ENCODE measurements at regions not wholly inside any gene's neighbourhood (a gene's known extent, or its start where the extent isn't known, plus 50 kb on each side); places are given as distances from the start of the nearest gene placed in this dataset.
A peak's percentile ranks its signal among the peaks of the same experiment; 100 is the strongest.

GRCh38 chr9:91146391-91147019 is 215.2 kb downstream of the AUH start:
- peak; percentile 46 for DNase-seq (ENCODE audit: low spot score)
- peak overlapping the region; percentile 81 for H3K4me3 Mint-ChIP-seq

GRCh38 chr9:91147079-91147708 is 214.5 kb downstream of the AUH start:
- Mint-ChIP-seq H3K4me3 (peak overlapping the region; percentile 81), H3K9me3 (peaks cover 40% of the 10 kb centered on the region), H3K4me1 (ENCODE audit: low read depth) (peaks cover 77% of the 10 kb centered on the region), H3K36me3 (ENCODE audit: low read depth) (peaks cover 78% of the 10 kb centered on the region), H3K27ac (peak overlapping the region; percentile 97), H3K27me3 (ENCODE audit: low read depth) (no peaks in the 10 kb centered on the region)
- DNase-seq (ENCODE audit: low spot score) = no peak

More at GRCh38 chr9:91146391-91147019, 215.2 kb downstream of the AUH start:
- peaks cover 79% of the 10 kb centered on the region for H3K36me3 Mint-ChIP-seq (ENCODE audit: low read depth)
- H3K27me3 Mint-ChIP-seq (ENCODE audit: low read depth) = no peaks in the 10 kb centered on the region
- peaks cover 44% of the 10 kb centered on the region for H3K9me3 Mint-ChIP-seq
- H3K4me1 Mint-ChIP-seq (ENCODE audit: low read depth) = peaks cover 77% of the 10 kb centered on the region
- H3K27ac Mint-ChIP-seq = peak overlapping the region; percentile 97

GRCh38 chr9:91148306-91148705 is 213.4 kb downstream of the AUH start:
- no peak for DNase-seq (ENCODE audit: low spot score)
- H3K9me3 Mint-ChIP-seq = peaks cover 49% of the 10 kb centered on the region
- H3K4me3 Mint-ChIP-seq = peak overlapping the region; percentile 81
- peak overlapping the region; percentile 97 for H3K27ac Mint-ChIP-seq
- no peaks in the 10 kb centered on the region for H3K27me3 Mint-ChIP-seq (ENCODE audit: low read depth)
- H3K4me1 Mint-ChIP-seq (ENCODE audit: low read depth) = peaks cover 84% of the 10 kb centered on the region
- H3K36me3 Mint-ChIP-seq (ENCODE audit: low read depth) = peaks cover 78% of the 10 kb centered on the region

- Mint-ChIP-seq H3K4me1 (ENCODE audit: low read depth) (peaks cover 84% of the 10 kb centered on the region), H3K9me3 (peaks cover 40% of the 10 kb centered on the region), H3K4me3 (peak overlapping the region; percentile 69), H3K36me3 (ENCODE audit: low read depth) (peaks cover 76% of the 10 kb centered on the region), H3K27me3 (ENCODE audit: low read depth) (no peaks in the 10 kb centered on the region), H3K27ac (peak overlapping the region; percentile 95)
- DNase-seq (ENCODE audit: low spot score) = no peak
These were observed 211.3 kb downstream of the AUH start for GRCh38 chr9:91150273-91150997.

- peak; percentile 76 for DNase-seq (ENCODE audit: low spot score)
- Mint-ChIP-seq H3K4me3 (peak overlapping the region; percentile 69), H3K4me1 (ENCODE audit: low read depth) (peaks cover 86% of the 10 kb centered on the region)
These were observed 210.6 kb downstream of the AUH start for GRCh38 chr9:91150998-91151717.

GRCh38 chr9:91151718-91152095 is 210.0 kb downstream of the AUH start:
- Mint-ChIP-seq H3K4me1 (ENCODE audit: low read depth) (peaks cover 87% of the 10 kb centered on the region), H3K27me3 (ENCODE audit: low read depth) (no peaks in the 10 kb centered on the region), H3K27ac (peak overlapping the region; percentile 95), H3K36me3 (ENCODE audit: low read depth) (peaks cover 83% of the 10 kb centered on the region), H3K9me3 (peaks cover 37% of the 10 kb centered on the region), H3K4me3 (peak overlapping the region; percentile 69)
- peak; percentile 44 for DNase-seq (ENCODE audit: low spot score)

More at GRCh38 chr9:91150998-91151717, 210.6 kb downstream of the AUH start:
- Mint-ChIP-seq H3K27ac (peak overlapping the region; percentile 95), H3K27me3 (ENCODE audit: low read depth) (no peaks in the 10 kb centered on the region), H3K9me3 (peaks cover 37% of the 10 kb centered on the region), H3K36me3 (ENCODE audit: low read depth) (peaks cover 78% of the 10 kb centered on the region)

GRCh38 chr9:91154686-91155085 is 207.0 kb downstream of the AUH start:
- H3K4me3 Mint-ChIP-seq = no peak overlapping the region

GRCh38 chr9:91155181-91155580 is 206.5 kb downstream of the AUH start:
- Mint-ChIP-seq H3K27ac (peak overlapping the region; percentile 86), H3K4me3 (no peak overlapping the region), H3K9me3 (peaks cover 19% of the 10 kb centered on the region), H3K27me3 (ENCODE audit: low read depth) (no peaks in the 10 kb centered on the region), H3K36me3 (ENCODE audit: low read depth) (peaks cover 64% of the 10 kb centered on the region), H3K4me1 (ENCODE audit: low read depth) (peaks cover 85% of the 10 kb centered on the region)
- no peak for DNase-seq (ENCODE audit: low spot score)

More at GRCh38 chr9:91154686-91155085, 207.0 kb downstream of the AUH start:
- Mint-ChIP-seq H3K4me1 (ENCODE audit: low read depth) (peaks cover 86% of the 10 kb centered on the region), H3K36me3 (ENCODE audit: low read depth) (peaks cover 67% of the 10 kb centered on the region), H3K27me3 (ENCODE audit: low read depth) (no peaks in the 10 kb centered on the region), H3K27ac (peak overlapping the region; percentile 86), H3K9me3 (peaks cover 21% of the 10 kb centered on the region)
- DNase-seq (ENCODE audit: low spot score) = no peak

- Mint-ChIP-seq H3K9me3 (peaks cover 12% of the 10 kb centered on the region), H3K4me3 (peak overlapping the region; percentile 58), H3K36me3 (ENCODE audit: low read depth) (peaks cover 57% of the 10 kb centered on the region), H3K4me1 (ENCODE audit: low read depth) (peaks cover 78% of the 10 kb centered on the region), H3K27me3 (ENCODE audit: low read depth) (no peaks in the 10 kb centered on the region), H3K27ac (peak overlapping the region; percentile 86)
- DNase-seq (ENCODE audit: low spot score) = no peak
These were observed 205.9 kb downstream of the AUH start for GRCh38 chr9:91155746-91156376.

GRCh38 chr9:91156451-91157234 is 205.1 kb downstream of the AUH start:
- H3K27ac Mint-ChIP-seq = peak overlapping the region; percentile 86
- no peaks in the 10 kb centered on the region for H3K27me3 Mint-ChIP-seq (ENCODE audit: low read depth)
- H3K36me3 Mint-ChIP-seq (ENCODE audit: low read depth) = peaks cover 58% of the 10 kb centered on the region
- no peak for DNase-seq (ENCODE audit: low spot score)
- peak overlapping the region; percentile 58 for H3K4me3 Mint-ChIP-seq
- H3K4me1 Mint-ChIP-seq (ENCODE audit: low read depth) = peaks cover 78% of the 10 kb centered on the region
- peaks cover 10% of the 10 kb centered on the region for H3K9me3 Mint-ChIP-seq

- Mint-ChIP-seq H3K27ac (peak overlapping the region; percentile 15), H3K27me3 (ENCODE audit: low read depth) (no peaks in the 10 kb centered on the region), H3K4me1 (ENCODE audit: low read depth) (peaks cover 77% of the 10 kb centered on the region), H3K4me3 (peak overlapping the region; percentile 43), H3K36me3 (ENCODE audit: low read depth) (peaks cover 53% of the 10 kb centered on the region), H3K9me3 (peaks cover 6% of the 10 kb centered on the region)
- DNase-seq (ENCODE audit: low spot score) = no peak
These were observed 203.8 kb downstream of the AUH start for GRCh38 chr9:91157883-91158282.

- H3K4me1 Mint-ChIP-seq (ENCODE audit: low read depth) = peaks cover 77% of the 10 kb centered on the region
- H3K4me3 Mint-ChIP-seq = peak overlapping the region; percentile 43
- H3K36me3 Mint-ChIP-seq (ENCODE audit: low read depth) = peaks cover 49% of the 10 kb centered on the region
- peaks cover 2% of the 10 kb centered on the region for H3K9me3 Mint-ChIP-seq
- H3K27ac Mint-ChIP-seq = peak overlapping the region; percentile 92
- H3K27me3 Mint-ChIP-seq (ENCODE audit: low read depth) = no peaks in the 10 kb centered on the region
- DNase-seq (ENCODE audit: low spot score) = no peak
These were observed 203.4 kb downstream of the AUH start for GRCh38 chr9:91158286-91158685.

GRCh38 chr9:91158946-91159345 is 202.8 kb downstream of the AUH start:
- Mint-ChIP-seq H3K27ac (peak overlapping the region; percentile 92), H3K9me3 (no peaks in the 10 kb centered on the region), H3K4me1 (ENCODE audit: low read depth) (peaks cover 80% of the 10 kb centered on the region), H3K36me3 (ENCODE audit: low read depth) (peaks cover 44% of the 10 kb centered on the region), H3K4me3 (peak overlapping the region; percentile 69), H3K27me3 (ENCODE audit: low read depth) (no peaks in the 10 kb centered on the region)
- no peak for DNase-seq (ENCODE audit: low spot score)

Measured in T-helper 2 cell treated with Interferon-gamma antibody and Interleukin-4, amounts not matched to agents 5 μg/mL and 100 μg/mL, for 36 hours (primary cell).